ENCODE measurements at regions not wholly inside any gene's neighbourhood (a gene's known extent, or its start where the extent isn't known, plus 50 kb on each side); places are given as distances from the start of the nearest gene placed in this dataset.
A peak's percentile ranks its signal among the peaks of the same experiment; 100 is the strongest.
"Not testable (repeated sequence)": the region's sequence is repeated elsewhere in the genome, so short reads cannot be mapped to it uniquely, and the experiment has no call there.

DNA sequence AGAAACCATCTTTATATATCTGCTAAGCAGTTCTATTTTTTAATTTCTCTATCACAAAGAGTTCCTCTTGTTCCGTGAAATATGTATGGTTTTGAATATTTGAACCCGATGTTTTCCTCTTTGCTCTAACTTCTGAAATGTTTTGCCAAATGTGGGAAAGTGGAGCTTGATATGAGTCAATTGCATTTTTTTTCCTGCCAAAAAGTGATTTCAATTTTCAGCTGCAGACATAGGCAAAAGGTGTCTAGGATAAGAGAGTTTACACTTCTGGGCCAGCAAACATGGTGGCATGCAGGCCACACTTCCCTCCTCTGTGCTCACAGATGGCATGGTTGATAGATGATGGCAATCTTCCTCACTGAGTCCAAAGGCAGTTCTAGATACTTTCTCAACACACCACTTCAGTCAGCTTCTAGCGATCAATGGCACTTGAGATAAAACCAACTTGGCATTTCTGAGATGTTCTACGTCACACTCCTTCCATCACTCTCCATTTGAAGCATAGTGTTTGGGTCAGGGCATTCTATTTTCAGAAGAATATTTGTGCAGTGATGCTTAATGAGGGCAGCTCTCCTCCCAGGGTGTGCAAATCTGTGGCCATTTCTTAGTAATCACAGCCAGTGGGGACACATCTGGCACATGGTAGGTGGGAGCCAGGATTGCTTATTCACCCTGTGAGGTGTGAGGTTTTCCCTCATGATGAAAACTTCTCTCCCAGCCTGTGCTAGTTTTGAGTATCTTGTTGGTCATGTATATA is 54.4 kb upstream of the SCAF4 start:
- FAIRE-seq, result no peak
- no peak for DNase-seq (ENCODE audit: insufficient read length)

GRCh38 chr21:31785237-31786163 is 53.6 kb upstream of the SCAF4 start:
- not testable (repeated sequence) for DNase-seq (ENCODE audit: insufficient read length)
- FAIRE-seq, result peak; percentile 36

More for the DNA sequence above, 54.4 kb upstream of the SCAF4 start:
- no peak for TF ChIP-seq POLR2AphosphoS5 (IDR thresholded peaks at IDR 0.05; ENCODE audit: low read depth, low read length)
- no peak for TF ChIP-seq POLR2A (IDR thresholded peaks at IDR 0.05; ENCODE audit: low read depth, low read length)
- TF ChIP-seq TAF1 (IDR thresholded peaks at IDR 0.05; ENCODE audit: borderline replicate concordance, low read depth, low read length), result no peak

GRCh38 chr21:31781737-31782136 is 49.8 kb upstream of the SCAF4 start:
- TF ChIP-seq POLR2AphosphoS5 (IDR thresholded peaks at IDR 0.05; ENCODE audit: low read depth, low read length), result no peak
- TF ChIP-seq TAF1 (IDR thresholded peaks at IDR 0.05; ENCODE audit: borderline replicate concordance, low read depth, low read length), result no peak
- no peak for TF ChIP-seq POLR2A (IDR thresholded peaks at IDR 0.05; ENCODE audit: low read depth, low read length)
- no peak for DNase-seq (ENCODE audit: insufficient read length)
- no peak for FAIRE-seq
